Hematopoietic multipotent progenitor cell (in vitro differentiated cells): ENCODE measurements at regions not wholly inside any gene's neighbourhood (a gene's known extent, or its start where the extent isn't known, plus 50 kb on each side); places are given as distances from the start of the nearest gene placed in this dataset.

Source experiments
- DNase-seq, 3 donors: peaks; one replicate each; pipeline ENCODE4 v3.0.0-alpha.2; 2011 to 2015; ENCODE audit warnings: low read depth in 2 of 3, low spot score in 2 of 3

DNA sequence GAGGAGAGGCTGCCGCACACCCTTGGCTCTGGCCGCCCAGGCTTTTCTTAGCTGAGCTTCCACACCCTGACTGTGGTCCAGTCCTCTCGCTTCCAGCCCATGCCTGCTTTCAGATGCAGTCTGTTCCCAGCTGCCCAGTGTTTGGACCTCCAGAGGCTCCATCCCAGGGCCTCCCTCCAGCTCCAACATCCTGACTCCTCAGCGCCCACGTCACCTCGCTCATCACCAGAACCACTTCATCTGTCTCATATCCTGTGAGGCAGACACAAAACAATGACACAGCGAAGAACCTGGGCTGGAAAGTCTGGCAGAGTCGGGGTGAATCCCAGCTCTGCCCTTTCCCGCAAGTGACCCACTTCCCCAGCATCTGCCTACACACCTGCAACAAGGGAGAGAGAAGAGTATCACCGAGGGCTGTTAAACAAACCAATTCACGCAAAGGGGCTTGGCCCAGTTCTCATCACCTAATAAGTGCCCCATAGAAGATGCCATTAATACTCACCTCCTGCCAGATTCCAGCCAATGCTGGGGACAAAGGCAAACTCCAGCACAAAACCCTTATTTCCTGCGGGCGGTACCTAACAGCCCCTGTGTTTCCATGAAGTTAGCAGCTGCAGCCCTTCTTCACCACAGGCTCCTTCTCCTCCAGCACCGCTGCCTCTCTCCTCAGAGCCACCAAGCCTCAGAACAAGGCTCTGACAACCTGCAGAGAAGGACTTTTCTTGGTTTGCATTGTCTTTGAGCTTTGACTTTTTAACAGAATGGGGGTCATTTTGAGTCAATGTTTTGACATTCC lies 133.4 kb upstream of the CDH4 start:
- no peak for DNase-seq

DNA sequence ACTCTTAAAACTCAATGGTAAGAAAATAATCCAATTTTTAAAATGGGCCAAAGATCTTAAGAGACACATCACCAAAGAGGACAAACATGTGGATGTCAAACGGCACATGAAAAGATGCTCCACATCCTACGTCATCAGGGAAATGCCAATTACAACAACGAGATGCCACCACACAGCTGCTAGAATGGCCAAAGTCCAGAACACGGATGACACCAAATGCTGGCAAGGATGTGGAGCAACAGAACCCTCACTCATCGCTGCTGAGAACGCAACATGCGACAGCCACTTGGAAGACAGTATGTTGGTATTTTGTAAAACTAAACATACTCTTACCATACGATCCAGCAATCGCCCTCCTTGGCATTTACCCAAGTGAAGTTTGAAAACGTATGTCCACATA lies 132.8 kb upstream of the CDH4 start:
- DNase-seq: no peak

DNA sequence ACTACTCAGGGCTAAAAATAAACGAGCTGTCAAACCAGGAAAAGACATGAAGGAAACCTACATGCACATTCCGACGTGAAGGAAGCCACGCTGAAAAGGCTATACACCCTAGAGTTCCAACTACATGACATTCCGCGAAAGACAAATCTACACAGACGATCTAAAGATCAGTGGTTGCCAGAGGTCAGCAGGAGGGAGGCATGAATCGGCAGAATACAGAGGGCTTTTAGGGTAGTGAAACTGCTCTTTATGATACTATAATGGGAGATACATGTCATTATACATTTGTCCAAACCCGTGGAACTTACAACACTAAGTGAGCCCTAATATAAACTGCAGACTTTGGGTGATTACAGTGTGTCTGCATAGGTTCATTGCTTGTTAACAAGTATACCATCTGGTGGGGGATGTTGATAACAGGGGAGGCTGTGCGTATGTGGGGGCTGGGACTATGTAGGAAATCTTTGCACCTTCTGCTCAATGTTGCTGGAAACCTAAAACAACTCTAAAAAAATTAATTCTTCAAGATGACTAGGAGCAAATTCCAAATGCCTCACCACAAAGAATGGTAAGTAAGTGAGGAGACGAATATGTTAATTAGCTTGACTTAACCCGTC lies 132.2 kb upstream of the CDH4 start:
- DNase-seq: peak in 1 of 3 donors; percentile 3

- DNase-seq: peak in 2 of 3 donors; percentile 68 to 75
Observed at GRCh38 chr20:61120595-61121515, 131.2 kb upstream of the CDH4 start.

DNA sequence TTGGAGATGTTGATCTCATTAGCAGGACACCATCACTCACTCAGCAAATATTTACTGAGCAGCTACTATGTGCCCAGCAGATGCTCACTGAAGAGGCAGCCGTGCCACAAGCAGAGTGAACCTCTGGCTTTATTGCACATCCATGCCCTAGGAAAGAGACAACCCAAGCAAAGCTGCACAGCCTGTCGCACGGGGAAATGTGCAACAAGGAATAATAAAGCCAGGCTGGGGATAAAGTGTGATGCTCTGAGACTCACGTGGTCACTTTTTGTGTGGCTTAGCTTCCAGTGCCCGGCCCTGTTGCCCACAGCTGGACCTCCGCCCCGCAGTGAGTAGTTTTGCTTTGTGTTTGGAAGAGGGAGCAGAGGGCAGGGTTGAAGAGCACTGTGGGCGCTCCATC lies 130.4 kb upstream of the CDH4 start:
- no peak for DNase-seq

- no peak for DNase-seq
Observed at GRCh38 chr20:61123286-61123685, 128.8 kb upstream of the CDH4 start.

- no peak for DNase-seq
Observed at GRCh38 chr20:61123751-61124368, 128.2 kb upstream of the CDH4 start.

DNA sequence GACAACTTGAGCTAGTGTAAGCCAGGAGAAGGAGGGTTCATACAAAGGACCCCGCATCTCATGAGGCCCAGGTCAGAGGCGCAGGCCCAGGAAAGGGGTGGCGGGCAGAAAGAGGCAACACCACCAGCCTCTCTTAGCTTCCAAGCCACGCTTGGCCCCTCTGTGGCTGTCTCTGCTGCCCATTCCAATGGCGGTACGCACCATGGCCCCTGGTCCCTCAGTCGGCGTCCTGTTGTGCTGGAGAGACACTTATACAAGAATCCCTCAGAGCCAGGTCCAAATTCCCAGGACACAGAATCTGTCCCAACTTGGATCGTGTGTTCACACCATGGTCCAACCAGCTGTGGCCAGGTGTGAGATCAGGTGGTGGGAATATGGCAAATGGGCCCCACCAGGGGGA lies 127.0 kb upstream of the CDH4 start:
- no peak for DNase-seq

DNA sequence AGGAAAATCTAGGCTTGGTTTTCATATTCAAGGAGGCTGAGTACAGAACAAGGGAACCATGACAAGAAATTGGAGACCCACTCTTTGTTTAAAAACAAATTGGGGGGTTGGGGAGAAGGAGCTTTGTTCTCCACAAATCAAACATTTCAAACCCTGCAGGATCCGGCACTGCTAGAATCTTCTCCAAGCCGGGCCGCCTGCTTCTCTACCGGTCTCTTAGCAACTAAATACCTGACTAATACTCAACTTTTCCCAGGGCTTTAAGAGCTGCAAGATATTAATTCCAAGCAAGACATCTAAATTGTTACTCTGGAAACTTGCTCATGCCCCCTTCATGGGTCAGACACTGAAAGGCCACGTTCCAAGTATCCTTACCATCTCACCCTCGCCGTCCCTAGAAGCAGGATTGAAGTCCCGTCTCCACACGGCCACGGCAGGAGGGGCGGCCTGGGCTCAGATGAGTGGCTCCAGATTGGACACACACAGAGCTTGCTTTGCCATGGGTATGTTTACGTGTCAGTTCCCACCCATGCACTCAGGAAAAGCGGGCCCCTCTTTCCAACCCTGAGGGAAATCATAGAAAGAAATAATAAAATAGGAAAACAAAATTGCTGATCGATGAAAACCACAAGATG lies 126.4 kb upstream of the CDH4 start:
- DNase-seq: no peak

DNA sequence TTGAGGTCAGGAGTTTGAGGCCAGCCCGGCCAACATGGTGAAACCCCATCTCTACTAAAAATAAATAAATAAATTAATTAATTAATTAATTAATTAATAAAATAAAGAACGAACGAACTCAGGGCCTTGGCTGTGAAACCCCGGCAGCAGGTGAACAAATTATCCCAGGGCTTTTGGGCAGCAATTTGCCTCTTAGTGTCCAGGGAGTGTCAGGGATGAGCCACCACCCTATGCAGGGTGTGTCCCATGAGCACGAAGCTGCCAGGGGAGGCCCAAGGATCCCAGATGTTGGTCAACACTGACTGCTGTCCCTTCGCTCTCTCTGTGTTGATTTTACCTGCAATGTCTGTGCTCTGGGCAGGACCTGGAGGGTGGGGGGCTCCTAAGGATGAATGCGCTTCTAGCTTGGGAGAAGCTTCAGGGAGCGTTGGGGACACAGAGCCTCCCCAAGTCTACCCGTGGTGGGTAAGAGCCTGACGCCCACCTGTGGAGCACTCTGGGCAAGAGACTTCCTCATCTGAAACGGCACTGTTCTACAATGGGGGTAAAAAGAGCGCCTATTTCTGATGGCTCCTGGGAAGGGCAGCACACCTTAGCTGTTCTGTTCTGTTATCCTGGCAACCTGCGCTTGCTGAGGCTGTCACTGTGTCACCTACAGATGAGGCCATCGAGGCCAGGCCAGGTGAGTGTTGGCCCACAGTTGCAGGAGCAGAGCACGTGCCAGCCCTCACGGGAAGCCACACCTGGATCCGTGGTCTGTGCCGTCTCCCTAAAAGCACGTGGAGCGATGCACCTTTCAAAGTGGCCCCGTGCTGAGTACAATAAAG lies 125.5 kb upstream of the CDH4 start:
- no peak for DNase-seq

DNA sequence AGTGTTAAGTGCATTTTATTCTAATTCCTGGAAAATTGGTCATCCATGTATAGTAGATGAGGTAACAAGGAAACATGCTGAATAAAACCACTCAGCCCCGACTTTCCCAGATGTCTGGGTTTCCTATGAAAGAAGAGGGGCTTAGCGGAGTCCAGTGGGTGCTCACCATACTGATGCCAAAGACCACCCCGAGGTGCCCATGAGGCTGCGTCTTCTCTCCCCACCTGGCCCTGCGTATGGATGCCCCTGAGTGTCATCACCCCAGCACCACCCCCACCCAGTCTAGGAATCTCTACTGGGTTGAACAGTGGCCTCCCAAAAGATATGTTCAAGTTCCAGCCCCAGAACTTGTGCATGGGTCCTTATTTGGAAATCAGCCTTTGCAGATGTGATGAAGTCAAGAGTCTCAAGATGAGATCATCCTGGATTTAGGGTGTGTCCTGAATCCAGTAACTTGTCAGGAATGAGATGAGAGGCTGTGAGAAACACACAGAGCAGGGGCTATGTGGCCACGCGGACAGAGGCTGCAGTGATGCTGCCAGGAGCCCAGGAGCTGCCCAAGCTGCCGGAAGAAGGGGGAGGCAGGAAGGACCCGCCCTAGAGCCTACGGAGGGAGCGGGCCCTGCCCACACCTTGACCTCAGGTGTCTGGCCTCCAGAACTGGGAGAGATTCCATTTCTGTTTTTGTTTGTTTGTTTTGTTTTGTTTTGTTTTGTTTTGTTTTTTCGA lies 124.6 kb upstream of the CDH4 start:
- no peak for DNase-seq

DNA sequence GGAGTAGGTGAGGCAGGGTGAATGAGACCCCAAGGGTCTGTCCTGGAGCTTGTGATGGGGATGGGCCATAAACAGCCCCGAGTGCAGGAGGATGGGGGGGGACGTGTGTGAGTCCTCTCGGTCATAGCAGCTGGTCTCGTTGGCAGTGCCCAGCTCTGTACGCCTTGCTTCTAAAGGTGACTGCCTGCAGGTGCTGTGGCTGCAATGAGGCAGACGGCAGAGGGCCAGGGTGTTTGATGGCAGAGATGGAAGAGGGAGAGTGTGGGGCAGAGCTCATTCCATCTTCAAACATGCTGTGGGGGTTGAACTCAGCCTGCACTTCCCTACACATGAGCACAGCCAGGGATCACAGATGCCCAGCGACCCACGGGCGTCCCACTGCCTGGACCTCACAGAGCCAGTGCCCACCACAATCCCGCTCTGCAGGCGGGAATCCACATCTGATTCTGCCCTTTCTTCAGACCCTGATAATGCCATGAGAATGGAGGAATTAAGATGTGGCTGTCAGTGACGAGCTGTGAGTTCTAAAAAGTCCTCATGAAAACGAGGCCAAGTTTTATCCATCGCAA lies 123.3 kb upstream of the CDH4 start:
- no peak for DNase-seq

GRCh38 chr20:61129311-61129710 lies 122.8 kb upstream of the CDH4 start:
- peak in 1 of 3 donors; percentile 32 for DNase-seq

DNA sequence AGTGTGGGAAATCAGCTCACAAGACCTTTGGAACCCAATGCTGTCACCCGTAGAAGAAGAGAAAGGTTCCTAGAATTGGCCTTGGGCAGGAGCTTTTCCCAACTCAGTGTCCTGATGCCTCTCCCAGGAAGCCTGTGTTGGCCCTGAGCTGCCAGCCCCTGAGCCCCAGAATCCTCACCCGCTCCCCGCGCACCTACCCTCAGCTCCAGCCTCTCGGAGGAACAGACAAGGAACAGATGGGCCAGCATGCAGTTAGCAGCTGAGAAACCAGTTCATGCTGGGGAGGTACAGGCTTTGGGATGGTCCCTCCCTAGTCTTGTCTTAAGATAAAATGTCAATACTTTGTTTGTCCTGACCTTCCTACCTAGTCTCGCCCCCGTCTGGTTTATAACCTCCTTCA lies 121.9 kb upstream of the CDH4 start:
- no peak for DNase-seq

GRCh38 chr20:61131944-61132343 lies 120.1 kb upstream of the CDH4 start:
- DNase-seq: no peak

DNA sequence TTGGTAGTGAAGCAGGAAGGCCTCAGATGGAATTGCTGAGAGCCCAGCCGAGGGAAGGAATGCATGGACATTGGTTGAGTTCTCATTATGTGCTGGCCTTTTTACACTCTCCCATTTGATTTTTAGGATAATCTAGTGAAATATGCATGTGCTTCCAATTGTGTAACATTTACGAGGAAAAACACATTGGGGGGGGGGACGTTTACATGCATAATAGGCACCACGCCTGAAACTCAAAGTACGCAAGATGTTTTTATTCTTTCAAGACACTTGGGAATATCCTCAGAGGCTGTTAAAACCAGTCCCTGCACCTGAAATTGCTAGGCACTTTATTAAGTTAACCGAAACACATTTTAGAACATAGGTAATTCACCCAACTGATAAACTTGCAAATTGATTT lies 118.5 kb upstream of the CDH4 start:
- DNase-seq: no peak

GRCh38 chr20:61134296-61135030 lies 117.6 kb upstream of the CDH4 start:
- DNase-seq: no peak

GRCh38 chr20:61135266-61135665 lies 116.8 kb upstream of the CDH4 start:
- DNase-seq: no peak
